H9 (cell line): ENCODE measurements at regions not wholly inside any gene's neighbourhood (a gene's known extent, or its start where the extent isn't known, plus 50 kb on each side); places are given as distances from the start of the nearest gene placed in this dataset.

Source experiments
- DNase-seq: peaks from one replicate; pipeline ENCODE4 v3.0.0-alpha.2; 2017
- H2AFZ ChIP-seq: one replicate; pipeline ENCODE4 v1.6.1; 2013; ENCODE audit warnings: mild to moderate bottlenecking, low read length, control low read depth, moderate library complexity
- H2AK5ac ChIP-seq: 2 replicates; pipeline ENCODE4 v1.6.1; 2013; ENCODE audit warnings: low read length, control low read depth, mixed read lengths; ENCODE audit not compliant: insufficient read length
- H2BK120ac ChIP-seq: one replicate; pipeline ENCODE4 v1.6.1; 2013; ENCODE audit warnings: low read depth, mild to moderate bottlenecking, low read length, control low read depth, inconsistent platforms; ENCODE audit not compliant: poor library complexity, severe bottlenecking
- H2BK12ac ChIP-seq: 2 replicates; pipeline ENCODE4 v1.6.1; 2013; ENCODE audit warnings: low read length, control low read depth, mixed read lengths, low read depth; ENCODE audit not compliant: insufficient read length
- H2BK15ac ChIP-seq: 2 replicates; pipeline ENCODE4 v1.6.1; 2013; ENCODE audit warnings: low read depth, low read length, control low read depth
- H2BK20ac ChIP-seq: one replicate; pipeline ENCODE4 v1.6.1; 2013; ENCODE audit warnings: low read depth, mild to moderate bottlenecking, low read length, control low read depth, inconsistent platforms; ENCODE audit not compliant: poor library complexity, severe bottlenecking
- H2BK5ac ChIP-seq: 2 replicates; pipeline ENCODE4 v1.6.1; 2013; ENCODE audit warnings: low read length, control low read depth, mixed read lengths; ENCODE audit not compliant: insufficient read length
- H3K14ac ChIP-seq: 2 replicates; pipeline ENCODE4 v1.6.1; 2013; ENCODE audit warnings: low read length, control low read depth; ENCODE audit not compliant: insufficient read depth
- H3K18ac ChIP-seq: 2 replicates; pipeline ENCODE4 v1.6.1; 2013; ENCODE audit warnings: low read depth, mild to moderate bottlenecking, mixed read lengths, low read length, control low read depth; ENCODE audit not compliant: insufficient read length
- H3K23ac ChIP-seq: 2 replicates; pipeline ENCODE4 v1.6.1; 2013; ENCODE audit warnings: low read length, control low read depth, mixed read lengths, low read depth; ENCODE audit not compliant: insufficient read length
- H3K23me2 ChIP-seq: 2 replicates; pipeline ENCODE4 v1.6.1; 2013; ENCODE audit warnings: low read depth, mild to moderate bottlenecking, mixed read lengths, low read length, control low read depth; ENCODE audit not compliant: insufficient read length, poor library complexity, severe bottlenecking
- H3K27ac ChIP-seq: 2 replicates; pipeline ENCODE4 v1.5.1; 2013; ENCODE audit warnings: low read length, control low read depth, mixed read lengths, low read depth; ENCODE audit not compliant: insufficient read length
- H3K27me3 ChIP-seq: 2 replicates; pipeline ENCODE4 v1.6.1; 2013; ENCODE audit warnings: low read length, control low read depth, inconsistent platforms; ENCODE audit not compliant: insufficient read depth
- H3K4ac ChIP-seq: 2 replicates; pipeline ENCODE4 v1.6.1; 2013; ENCODE audit warnings: low read depth, mild to moderate bottlenecking, control low read depth, inconsistent platforms, low read length, moderate library complexity
- H3K4me1 ChIP-seq: 2 replicates; pipeline ENCODE4 v1.6.1; 2013; ENCODE audit warnings: low read length, control low read depth, inconsistent platforms; ENCODE audit not compliant: insufficient read depth
- H3K4me2 ChIP-seq: 2 replicates; pipeline ENCODE4 v1.6.1; 2013; ENCODE audit warnings: low read length, control low read depth, mixed read lengths; ENCODE audit not compliant: insufficient read length, insufficient read depth
- H3K56ac ChIP-seq: 2 replicates; pipeline ENCODE4 v1.6.1; 2013; ENCODE audit warnings: low read depth, mild to moderate bottlenecking, mixed read lengths, low read length, control low read depth; ENCODE audit not compliant: insufficient read length
- H3K79me1 ChIP-seq: 2 replicates; pipeline ENCODE4 v1.6.1; 2013; ENCODE audit warnings: low read depth, mild to moderate bottlenecking, moderate library complexity, low read length, control low read depth, inconsistent platforms; ENCODE audit not compliant: insufficient read depth, poor library complexity, severe bottlenecking
- H3K79me2 ChIP-seq: 2 replicates; pipeline ENCODE4 v1.6.1; 2013; ENCODE audit warnings: low read length, control low read depth, inconsistent platforms; ENCODE audit not compliant: insufficient read depth
- H3K9ac ChIP-seq: 2 replicates; pipeline ENCODE4 v1.6.1; 2013; ENCODE audit warnings: low read length, control low read depth, mixed read lengths; ENCODE audit not compliant: insufficient read length; ENCODE audit errors: extremely low read depth
- H3K9me3 ChIP-seq: one replicate; pipeline ENCODE4 v1.6.1; 2013; ENCODE audit warnings: low read depth, low read length, inconsistent platforms; ENCODE audit not compliant: control insufficient read depth
- H3T11ph ChIP-seq: one replicate; pipeline ENCODE4 v1.6.1; 2013; ENCODE audit warnings: mild to moderate bottlenecking, low read length, control low read depth, inconsistent platforms
- H4K20me1 ChIP-seq: one replicate; pipeline ENCODE4 v1.6.1; 2013; ENCODE audit not compliant: control insufficient read depth, insufficient read length, insufficient read depth
- H4K5ac ChIP-seq: 2 replicates; pipeline ENCODE4 v1.6.1; 2013; ENCODE audit warnings: low read depth, mild to moderate bottlenecking, mixed read lengths, low read length, control low read depth; ENCODE audit not compliant: insufficient read length
- H4K8ac ChIP-seq: replicated peaks from 2 replicates; pipeline ENCODE4 v1.6.1; 2013; ENCODE audit warnings: low read length, control low read depth, mixed read lengths, low read depth; ENCODE audit not compliant: insufficient read length
- H4K91ac ChIP-seq: 2 replicates; pipeline ENCODE4 v1.6.1; 2013; ENCODE audit warnings: low read depth, mild to moderate bottlenecking, moderate library complexity, mixed read lengths, low read length, control low read depth; ENCODE audit not compliant: insufficient read length
- H3K27ac Mint-ChIP-seq, 3 experiments: 2 replicates in 2 of 3; 3 replicates in 1 of 3; pipeline ENCODE4 v1.8.0; 2020 to 2021; ENCODE audit warnings: mixed read lengths in 3 of 3, mild to moderate bottlenecking in 1 of 3, moderate library complexity in 1 of 3
- H3K27me3 Mint-ChIP-seq: 2 replicates; pipeline ENCODE4 v1.8.0; 2021; ENCODE audit warnings: low read depth, mild to moderate bottlenecking, moderate library complexity, mixed read lengths
- H3K36me3 Mint-ChIP-seq, 3 experiments: 2 replicates in 2 of 3; 3 replicates in 1 of 3; pipeline ENCODE4 v1.8.0; 2020 to 2021; ENCODE audit warnings: low read depth in 3 of 3, mixed read lengths in 3 of 3; ENCODE audit not compliant: insufficient read depth in 1 of 3
- H3K4me1 Mint-ChIP-seq, 2 experiments: 2 replicates each; pipeline ENCODE4 v1.8.0; 2020; ENCODE audit warnings: mixed read lengths in 2 of 2
- H3K4me3 Mint-ChIP-seq, 2 experiments: 2 replicates in 1 of 2; 3 replicates in 1 of 2; pipeline ENCODE4 v1.8.0; 2020 to 2021; ENCODE audit warnings: mild to moderate bottlenecking in 2 of 2, mixed read lengths in 2 of 2, moderate library complexity in 1 of 2
- H3K9me3 Mint-ChIP-seq, 2 experiments: 2 replicates in 1 of 2; 3 replicates in 1 of 2; pipeline ENCODE4 v1.8.0; 2020; ENCODE audit warnings: mild to moderate bottlenecking in 2 of 2, mixed read lengths in 2 of 2, moderate library complexity in 1 of 2
- WGBS: extraction: QIAGEN DNeasy Blood & Tissue Kit; methylation state at CpG from one replicate; pipeline ENCODE4 v1.1.7; 2013; ENCODE audit warnings: missing lambda C conversion rate, low lambda C conversion rate, mixed read lengths; ENCODE audit not compliant: insufficient read length; ENCODE audit errors: extremely low coverage; 5-methylcytosine and 5-hydroxymethylcytosine counted together
- TF ChIP-seq, protein P1 (sequence below): fragments of 200-600 bp; sonication (generic); conservative IDR thresholded peaks from 3 replicates; pipeline ENCODE4 v1.8.0; 2021; ENCODE audit warnings: antibody characterized with exemption, mild to moderate bottlenecking

DNA sequence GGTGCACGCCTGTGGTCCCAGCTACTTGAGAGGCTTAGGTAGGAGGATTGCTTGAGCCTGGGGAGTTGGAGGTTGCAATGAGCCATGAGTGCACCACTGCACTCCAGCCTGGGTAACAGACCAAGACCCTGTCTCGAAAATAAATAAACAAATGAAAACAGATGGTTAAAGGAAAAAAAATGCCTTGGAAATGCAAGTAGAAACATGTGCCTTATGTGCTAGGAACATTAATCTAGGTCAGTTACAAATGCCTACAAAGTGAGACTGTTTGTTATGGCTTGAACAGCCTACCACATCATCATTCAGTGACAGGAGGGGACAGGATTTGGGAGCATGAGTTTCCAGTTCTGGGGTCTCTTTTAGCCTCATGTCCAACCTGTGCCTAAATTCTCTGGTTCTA is 52.4 kb upstream of the BCAT1 start:
- no peak overlapping the region for H2BK15ac ChIP-seq
- Mint-ChIP-seq H3K27ac (0 out of 7 replicates have a peak overlapping the region, but pooled peaks of 1 of the 3 experiments have one; percentile 23), H3K27me3 (no peaks in the 10 kb centered on the region; the same call in 1 of the 2 replicates), H3K4me3 (no peak overlapping the region), H3K9me3 (no peaks in the 10 kb centered on the region), H3K36me3 (no peaks in the 10 kb centered on the region), H3K4me1 (no peaks in the 10 kb centered on the region)
- no peak overlapping the region for H3K56ac ChIP-seq
- no CpG with 5 or more reads among the region's 2 CpGs for WGBS
- no peak overlapping the region for H4K8ac ChIP-seq
- H2AK5ac ChIP-seq, result no peak overlapping the region
- H3K79me2 ChIP-seq, result no peaks in the 10 kb centered on the region
- H2AFZ ChIP-seq, result no peak overlapping the region
- H3K23me2 ChIP-seq, result no peaks in the 10 kb centered on the region
- no peak overlapping the region for H2BK20ac ChIP-seq
- no peak overlapping the region for H3K14ac ChIP-seq
- H2BK120ac ChIP-seq, result no peak overlapping the region
- H3K4me1 ChIP-seq, result no peaks in the 10 kb centered on the region
- H3K27me3 ChIP-seq, result no peaks in the 10 kb centered on the region
- no peak overlapping the region for H4K5ac ChIP-seq
- no peak overlapping the region for H4K91ac ChIP-seq
- no peaks in the 10 kb centered on the region for H3K9me3 ChIP-seq
- H3K27ac ChIP-seq, result no peak overlapping the region
- H3K18ac ChIP-seq, result no peak overlapping the region
- no peak overlapping the region for H3K4me2 ChIP-seq
- H2BK5ac ChIP-seq, result no peak overlapping the region
- H4K20me1 ChIP-seq, result no peaks in the 10 kb centered on the region
- H3K23ac ChIP-seq, result no peak overlapping the region
- no peak overlapping the region for H3K4ac ChIP-seq
- no peak for DNase-seq
- TF ChIP-seq, protein P1, sequence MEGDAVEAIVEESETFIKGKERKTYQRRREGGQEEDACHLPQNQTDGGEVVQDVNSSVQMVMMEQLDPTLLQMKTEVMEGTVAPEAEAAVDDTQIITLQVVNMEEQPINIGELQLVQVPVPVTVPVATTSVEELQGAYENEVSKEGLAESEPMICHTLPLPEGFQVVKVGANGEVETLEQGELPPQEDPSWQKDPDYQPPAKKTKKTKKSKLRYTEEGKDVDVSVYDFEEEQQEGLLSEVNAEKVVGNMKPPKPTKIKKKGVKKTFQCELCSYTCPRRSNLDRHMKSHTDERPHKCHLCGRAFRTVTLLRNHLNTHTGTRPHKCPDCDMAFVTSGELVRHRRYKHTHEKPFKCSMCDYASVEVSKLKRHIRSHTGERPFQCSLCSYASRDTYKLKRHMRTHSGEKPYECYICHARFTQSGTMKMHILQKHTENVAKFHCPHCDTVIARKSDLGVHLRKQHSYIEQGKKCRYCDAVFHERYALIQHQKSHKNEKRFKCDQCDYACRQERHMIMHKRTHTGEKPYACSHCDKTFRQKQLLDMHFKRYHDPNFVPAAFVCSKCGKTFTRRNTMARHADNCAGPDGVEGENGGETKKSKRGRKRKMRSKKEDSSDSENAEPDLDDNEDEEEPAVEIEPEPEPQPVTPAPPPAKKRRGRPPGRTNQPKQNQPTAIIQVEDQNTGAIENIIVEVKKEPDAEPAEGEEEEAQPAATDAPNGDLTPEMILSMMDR, result no peak
- no peak overlapping the region for H3K9ac ChIP-seq
- H3T11ph ChIP-seq, result no peak overlapping the region
- no peaks in the 10 kb centered on the region for H3K79me1 ChIP-seq
- H2BK12ac ChIP-seq, result no peak overlapping the region
